ENCODE measurements at regions not wholly inside any gene's neighbourhood (a gene's known extent, or its start where the extent isn't known, plus 50 kb on each side); places are given as distances from the start of the nearest gene placed in this dataset.

DNA sequence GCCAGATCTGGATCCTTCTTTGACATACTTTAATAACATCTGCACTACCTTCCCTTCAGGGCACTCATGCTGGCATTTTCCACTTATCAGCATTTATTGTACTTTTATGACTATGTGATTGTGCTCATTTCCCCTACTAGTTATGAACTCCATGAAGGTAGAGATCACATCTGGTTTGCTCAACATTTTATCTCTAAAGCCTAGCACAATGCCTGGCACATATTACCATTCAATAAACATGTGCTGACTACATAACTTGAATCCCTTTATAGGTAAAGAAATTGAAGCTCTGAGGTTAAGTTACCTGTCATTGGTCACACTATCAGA lies 221.2 kb downstream of the HHIPL2 start:
- intact Hi-C loops (cut with DNase I): no loop called here
- Histone ChIP-seq H3K27me3 (no peaks in the 10 kb centered on the region), H3K9me3 (no peaks in the 10 kb centered on the region), H3K27ac (no peak overlapping the region), H3K36me3 (no peaks in the 10 kb centered on the region), H3K4me1 (no peaks in the 10 kb centered on the region), H3K4me3 (no peak overlapping the region)
- DNase-seq: no peak
- TF ChIP-seq POLR2AphosphoS5 (IDR thresholded peaks at IDR 0.05): no peak
- no peak for TF ChIP-seq POLR2A (IDR thresholded peaks at IDR 0.05)
- TF ChIP-seq, protein P1, sequence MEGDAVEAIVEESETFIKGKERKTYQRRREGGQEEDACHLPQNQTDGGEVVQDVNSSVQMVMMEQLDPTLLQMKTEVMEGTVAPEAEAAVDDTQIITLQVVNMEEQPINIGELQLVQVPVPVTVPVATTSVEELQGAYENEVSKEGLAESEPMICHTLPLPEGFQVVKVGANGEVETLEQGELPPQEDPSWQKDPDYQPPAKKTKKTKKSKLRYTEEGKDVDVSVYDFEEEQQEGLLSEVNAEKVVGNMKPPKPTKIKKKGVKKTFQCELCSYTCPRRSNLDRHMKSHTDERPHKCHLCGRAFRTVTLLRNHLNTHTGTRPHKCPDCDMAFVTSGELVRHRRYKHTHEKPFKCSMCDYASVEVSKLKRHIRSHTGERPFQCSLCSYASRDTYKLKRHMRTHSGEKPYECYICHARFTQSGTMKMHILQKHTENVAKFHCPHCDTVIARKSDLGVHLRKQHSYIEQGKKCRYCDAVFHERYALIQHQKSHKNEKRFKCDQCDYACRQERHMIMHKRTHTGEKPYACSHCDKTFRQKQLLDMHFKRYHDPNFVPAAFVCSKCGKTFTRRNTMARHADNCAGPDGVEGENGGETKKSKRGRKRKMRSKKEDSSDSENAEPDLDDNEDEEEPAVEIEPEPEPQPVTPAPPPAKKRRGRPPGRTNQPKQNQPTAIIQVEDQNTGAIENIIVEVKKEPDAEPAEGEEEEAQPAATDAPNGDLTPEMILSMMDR (IDR thresholded peaks at IDR 0.05): no peak
- no peak for TF ChIP-seq EP300 (IDR thresholded peaks at IDR 0.05)

DNA sequence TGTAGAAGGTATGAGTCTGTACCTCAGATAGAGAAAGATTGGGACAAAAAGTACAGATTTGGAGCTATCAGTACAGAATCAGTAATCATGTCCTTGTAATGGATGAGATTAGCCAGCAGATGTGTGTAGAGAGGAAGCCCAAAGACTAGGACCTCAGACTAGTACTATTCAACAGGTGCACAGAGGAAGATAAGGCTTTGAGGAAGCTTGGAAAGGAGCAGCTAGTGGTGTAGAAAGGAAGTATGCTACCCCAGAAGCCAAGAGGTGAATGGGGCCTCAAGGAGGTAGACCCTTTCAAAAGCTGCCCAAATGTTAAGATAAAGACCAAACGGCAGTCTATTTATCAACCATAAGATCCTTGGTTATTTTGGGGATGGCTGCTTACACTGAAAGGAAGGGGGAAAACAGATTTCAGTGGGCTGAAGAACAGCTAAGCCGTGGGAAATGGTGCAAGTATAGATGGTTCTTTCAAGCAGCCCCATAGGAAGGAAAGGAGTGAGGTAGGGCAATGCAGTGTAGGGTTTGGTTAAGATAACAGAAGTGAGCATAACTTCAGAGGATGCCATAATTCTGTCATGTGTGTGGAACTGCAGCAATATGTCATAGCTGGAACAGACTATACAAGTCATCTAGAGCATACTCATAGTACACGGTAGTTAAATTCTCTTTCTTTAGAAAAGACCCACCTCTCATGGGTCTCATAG lies 221.7 kb downstream of the HHIPL2 start:
- Histone ChIP-seq H3K4me1 (no peaks in the 10 kb centered on the region), H3K36me3 (no peaks in the 10 kb centered on the region), H3K9me3 (no peaks in the 10 kb centered on the region), H3K27ac (no peak overlapping the region), H3K27me3 (no peaks in the 10 kb centered on the region), H3K4me3 (no peak overlapping the region)
- intact Hi-C loops (cut with DNase I): no loop called here
- TF ChIP-seq POLR2A (IDR thresholded peaks at IDR 0.05): no peak
- no peak for DNase-seq
- WGBS, 2 donors: 38 to 39% methylated on average over 3 of the region's 3 CpGs

DNA sequence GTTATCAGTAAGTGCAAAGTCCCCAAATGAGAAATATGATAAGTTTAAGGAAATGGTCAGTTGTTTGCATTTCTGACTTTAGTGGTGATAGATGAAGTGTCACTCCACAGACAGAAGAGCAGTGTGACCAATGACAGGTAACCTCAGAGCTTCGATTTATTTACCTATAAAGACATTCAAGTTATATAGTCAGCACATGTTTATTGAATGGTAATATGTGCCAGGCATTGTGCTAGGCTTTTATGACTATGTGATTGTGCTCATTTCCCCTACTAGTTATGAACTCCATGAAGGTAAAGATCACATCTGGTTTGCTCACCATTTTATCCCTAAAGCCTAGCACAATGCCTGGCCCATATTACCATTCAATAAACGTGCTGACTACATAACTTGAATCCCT lies 222.4 kb downstream of the HHIPL2 start:
- Histone ChIP-seq H3K27me3 (no peaks in the 10 kb centered on the region), H3K27ac (no peak overlapping the region), H3K4me3 (no peak overlapping the region), H3K4me1 (no peaks in the 10 kb centered on the region), H3K36me3 (no peaks in the 10 kb centered on the region), H3K9me3 (no peaks in the 10 kb centered on the region)
- 21 to 59% methylated on average over 2 of the region's 2 CpGs for WGBS, 2 donors
- no peak for DNase-seq
- TF ChIP-seq, protein P1 (IDR thresholded peaks at IDR 0.05): no peak
- TF ChIP-seq POLR2AphosphoS5 (IDR thresholded peaks at IDR 0.05) (no peak), EP300 (IDR thresholded peaks at IDR 0.05) (no peak), POLR2A (IDR thresholded peaks at IDR 0.05) (no peak)
- intact Hi-C loops (cut with DNase I): no loop called here

DNA sequence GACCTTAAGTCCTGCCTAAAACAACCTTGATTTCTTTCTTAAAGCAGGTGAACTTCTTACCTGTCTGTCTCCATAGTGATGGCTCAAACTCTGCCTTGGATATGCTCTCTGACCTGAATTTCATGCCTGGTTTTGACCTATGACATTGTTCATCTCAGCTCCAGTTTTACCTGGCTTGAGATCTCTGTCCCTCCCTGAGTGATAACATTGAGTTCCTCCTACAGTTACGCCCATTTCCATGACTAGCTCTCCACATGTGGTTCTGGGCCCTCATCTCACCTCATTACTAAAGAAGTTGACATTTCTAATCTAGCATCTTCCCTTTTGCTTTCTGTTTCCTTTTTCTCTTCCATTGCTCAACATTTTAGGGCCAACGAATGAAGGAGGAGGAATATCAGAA lies 233.1 kb downstream of the HHIPL2 start:
- Histone ChIP-seq H3K27ac (no peak overlapping the region), H3K9me3 (no peaks in the 10 kb centered on the region), H3K4me1 (no peaks in the 10 kb centered on the region), H3K27me3 (no peaks in the 10 kb centered on the region), H3K36me3 (no peaks in the 10 kb centered on the region), H3K4me3 (no peak overlapping the region)
- TF ChIP-seq, protein P1 (IDR thresholded peaks at IDR 0.05): no peak
- TF ChIP-seq EP300 (IDR thresholded peaks at IDR 0.05) (no peak), POLR2AphosphoS5 (IDR thresholded peaks at IDR 0.05) (no peak), POLR2A (IDR thresholded peaks at IDR 0.05) (no peak)
- no peak for DNase-seq
- 76 to 91% methylated on average over 2 of the region's 2 CpGs for WGBS, 2 donors
- intact Hi-C loops (cut with DNase I): no loop called here

DNA sequence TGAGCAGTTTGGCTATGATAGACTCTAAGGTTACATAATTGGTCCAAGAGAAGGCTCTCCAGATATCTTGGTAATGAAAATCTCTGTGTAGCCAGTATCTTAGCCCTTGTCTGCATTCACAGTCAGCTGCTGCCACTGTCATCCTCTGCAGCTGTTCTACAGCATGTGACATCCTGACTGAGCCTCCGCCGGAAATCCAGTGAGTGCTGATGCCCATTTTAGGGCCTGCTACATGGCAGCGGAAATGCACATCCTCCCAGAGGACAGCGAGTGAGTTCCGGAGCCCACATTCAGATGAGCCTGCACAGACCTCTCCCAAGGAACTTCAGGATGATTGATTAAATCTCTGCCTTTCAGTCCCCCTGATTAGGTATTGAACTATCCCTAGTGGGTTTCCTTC lies 237.1 kb downstream of the HHIPL2 start:
- H3K36me3 ChIP-seq: no peaks in the 10 kb centered on the region
- no peaks in the 10 kb centered on the region for H3K4me1 ChIP-seq
- no peak for DNase-seq
- TF ChIP-seq POLR2AphosphoS5 (IDR thresholded peaks at IDR 0.05) (no peak), EP300 (IDR thresholded peaks at IDR 0.05) (no peak), POLR2A (IDR thresholded peaks at IDR 0.05) (no peak)
- TF ChIP-seq, protein P1 (IDR thresholded peaks at IDR 0.05): no peak
- H3K27me3 ChIP-seq: no peaks in the 10 kb centered on the region
- intact Hi-C loops (cut with DNase I): no loop called here
- H3K9me3 ChIP-seq: no peaks in the 10 kb centered on the region
- H3K4me3 ChIP-seq: no peak overlapping the region
- WGBS, 2 donors: 86 to 90% methylated on average over 5 of the region's 5 CpGs
- no peak overlapping the region for H3K27ac ChIP-seq

All from sigmoid colon (tissue), 6 donors.